OCI-LY7 (cell line): ENCODE measurements at regions not wholly inside any gene's neighbourhood (a gene's known extent, or its start where the extent isn't known, plus 50 kb on each side); places are given as distances from the start of the nearest gene placed in this dataset.

Source experiments
- BruUV-seq: library from RNA; stranded (reverse); fragments of 400-500 nt; replicated peaks from 2 replicates; lab custom pipeline; 2021; lab: Mats Ljungman, UMichigan
- CTCF ChIA-PET: fragments of 300-600 bp; sonication (Branson Sonifier 250); formaldehyde crosslinking; loops from one replicate; lab custom pipeline; 2022; ENCODE audit warnings: antibody characterized with exemption; ENCODE audit not compliant: unreplicated experiment; lab: Charles Lee
- POLR2A ChIA-PET: fragments of 300-600 bp; sonication (Branson Sonifier 250); formaldehyde crosslinking; loops from one replicate; lab custom pipeline; 2022; ENCODE audit warnings: antibody characterized with exemption; lab: Charles Lee
- DNase-seq: peaks from one replicate; pipeline ENCODE4 v3.0.0-alpha.2; 2015; ENCODE audit warnings: low spot score
- H2AFZ ChIP-seq: fragments of 200-600 bp; sonication (generic), shearing (Covaris generic); 2 replicates; pipeline ENCODE4 v1.6.1; 2014; ENCODE audit warnings: mild to moderate bottlenecking, antibody characterized with exemption, low read length, moderate library complexity
- H3K27ac ChIP-seq: fragments of 200-600 bp; sonication (generic); 2 replicates; pipeline ENCODE4 v1.5.1; 2014; ENCODE audit warnings: mixed run types, low read depth, mild to moderate bottlenecking, moderate library complexity, low read length, inconsistent platforms; ENCODE audit not compliant: poor library complexity, severe bottlenecking
- H3K36me3 ChIP-seq: fragments of 200-600 bp; sonication (generic); 2 replicates; pipeline ENCODE4 v1.6.1; 2014; ENCODE audit warnings: mild to moderate bottlenecking, antibody characterized with exemption, low read length, moderate library complexity, mixed read lengths; ENCODE audit not compliant: insufficient read depth
- H3K4me1 ChIP-seq: fragments of 200-600 bp; sonication (generic); 2 replicates; pipeline ENCODE4 v1.5.1; 2014; ENCODE audit warnings: mild to moderate bottlenecking, low read length; ENCODE audit not compliant: insufficient read depth, poor library complexity, severe bottlenecking
- H3K4me2 ChIP-seq: fragments of 200-600 bp; sonication (generic); 2 replicates; pipeline ENCODE4 v1.6.1; 2014; ENCODE audit warnings: mild to moderate bottlenecking, low read length
- H3K4me3 ChIP-seq: fragments of 200-600 bp; sonication (generic); 2 replicates; pipeline ENCODE4 v1.5.1; 2014; ENCODE audit warnings: mild to moderate bottlenecking, low read depth, low read length; ENCODE audit not compliant: poor library complexity, severe bottlenecking
- H3K79me2 ChIP-seq: fragments of 200-600 bp; sonication (generic); 2 replicates; pipeline ENCODE4 v1.6.1; 2016; ENCODE audit warnings: low read depth, mild to moderate bottlenecking, low read length, moderate library complexity, mixed read lengths; ENCODE audit not compliant: insufficient read depth
- H3K9me2 ChIP-seq: fragments of 200-600 bp; sonication (generic); 2 replicates; pipeline ENCODE4 v1.6.1; 2016; ENCODE audit warnings: mild to moderate bottlenecking, low read length, mixed read lengths; ENCODE audit not compliant: insufficient read depth
- H3K9me3 ChIP-seq: fragments of 200-600 bp; sonication (generic); 2 replicates; pipeline ENCODE4 v1.6.1; 2014; ENCODE audit warnings: mild to moderate bottlenecking, mixed run types, low read length, mixed read lengths
- H4K20me1 ChIP-seq: fragments of 200-600 bp; sonication (generic); 2 replicates; pipeline ENCODE4 v1.6.1; 2014; ENCODE audit warnings: mild to moderate bottlenecking, antibody characterized with exemption, low read length, moderate library complexity, mixed read lengths; ENCODE audit not compliant: insufficient read depth
- EZH2phosphoT487 ChIP-seq: fragments of 200-600 bp; sonication (generic); IDR thresholded peaks from 2 replicates; pipeline ENCODE4 v1.6.1; 2018; ENCODE audit warnings: low read depth, borderline replicate concordance, mild to moderate bottlenecking, mixed run types, antibody characterized with exemption, low read length, moderate library complexity, mixed read lengths
- intact Hi-C: fragments of 100-400 bp; cut with micrococcal nuclease; formaldehyde crosslinking; loops from one replicate; pipeline ENCODE4 v1.10.0; 2022; ENCODE audit not compliant: unreplicated experiment
- TF ChIP-seq, protein P1 (sequence below): fragments of 200-600 bp; sonication (generic); conservative IDR thresholded peaks from 2 replicates; pipeline ENCODE4 v1.5.1; 2014; ENCODE audit warnings: mild to moderate bottlenecking, antibody characterized with exemption, low read length, moderate library complexity, mixed read lengths

DNA sequence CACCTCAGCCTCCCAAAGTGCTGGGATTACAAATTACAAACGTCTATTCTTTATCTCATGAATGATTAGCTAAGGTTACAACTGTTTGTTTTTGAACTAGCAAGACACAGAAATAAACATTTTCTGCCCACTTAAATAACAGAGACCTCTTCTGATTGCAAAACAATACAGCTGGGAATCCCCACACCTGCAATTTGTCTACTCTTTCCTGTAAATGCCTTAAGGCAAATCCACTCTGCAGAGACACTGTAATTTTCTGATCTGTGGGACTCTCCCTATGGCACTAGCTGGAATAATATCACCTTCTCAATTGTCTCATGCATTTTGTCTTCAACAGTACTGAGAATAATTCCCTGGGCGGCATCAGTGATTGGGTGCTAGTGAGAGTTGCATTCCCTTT is 149.3 kb upstream of the FAM3C start:
- TF ChIP-seq, protein P1, sequence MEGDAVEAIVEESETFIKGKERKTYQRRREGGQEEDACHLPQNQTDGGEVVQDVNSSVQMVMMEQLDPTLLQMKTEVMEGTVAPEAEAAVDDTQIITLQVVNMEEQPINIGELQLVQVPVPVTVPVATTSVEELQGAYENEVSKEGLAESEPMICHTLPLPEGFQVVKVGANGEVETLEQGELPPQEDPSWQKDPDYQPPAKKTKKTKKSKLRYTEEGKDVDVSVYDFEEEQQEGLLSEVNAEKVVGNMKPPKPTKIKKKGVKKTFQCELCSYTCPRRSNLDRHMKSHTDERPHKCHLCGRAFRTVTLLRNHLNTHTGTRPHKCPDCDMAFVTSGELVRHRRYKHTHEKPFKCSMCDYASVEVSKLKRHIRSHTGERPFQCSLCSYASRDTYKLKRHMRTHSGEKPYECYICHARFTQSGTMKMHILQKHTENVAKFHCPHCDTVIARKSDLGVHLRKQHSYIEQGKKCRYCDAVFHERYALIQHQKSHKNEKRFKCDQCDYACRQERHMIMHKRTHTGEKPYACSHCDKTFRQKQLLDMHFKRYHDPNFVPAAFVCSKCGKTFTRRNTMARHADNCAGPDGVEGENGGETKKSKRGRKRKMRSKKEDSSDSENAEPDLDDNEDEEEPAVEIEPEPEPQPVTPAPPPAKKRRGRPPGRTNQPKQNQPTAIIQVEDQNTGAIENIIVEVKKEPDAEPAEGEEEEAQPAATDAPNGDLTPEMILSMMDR: no peak
- no peak for TF ChIP-seq EZH2phosphoT487
- Histone ChIP-seq H3K4me1 (no peaks in the 10 kb centered on the region), H3K9me3 (no peaks in the 10 kb centered on the region), H2AFZ (no peak overlapping the region), H3K36me3 (no peaks in the 10 kb centered on the region), H3K4me3 (no peak overlapping the region), H4K20me1 (no peaks in the 10 kb centered on the region), H3K4me2 (no peak overlapping the region), H3K27ac (no peak overlapping the region), H3K79me2 (no peaks in the 10 kb centered on the region), H3K9me2 (no peaks in the 10 kb centered on the region)
- CTCF ChIA-PET: interaction anchor here (0.6 kb wide), 1 partner anchor 82 kb away, joined by 3 read pairs; no protein-coding TSS in a partner anchor
- DNase-seq: no peak
- intact Hi-C loops: loop anchor here (5.0 kb wide), 1 partner anchor 418 kb away; no protein-coding TSS in a partner anchor
- no TSS peak for BruUV-seq
- POLR2A ChIA-PET: no interaction called here

DNA sequence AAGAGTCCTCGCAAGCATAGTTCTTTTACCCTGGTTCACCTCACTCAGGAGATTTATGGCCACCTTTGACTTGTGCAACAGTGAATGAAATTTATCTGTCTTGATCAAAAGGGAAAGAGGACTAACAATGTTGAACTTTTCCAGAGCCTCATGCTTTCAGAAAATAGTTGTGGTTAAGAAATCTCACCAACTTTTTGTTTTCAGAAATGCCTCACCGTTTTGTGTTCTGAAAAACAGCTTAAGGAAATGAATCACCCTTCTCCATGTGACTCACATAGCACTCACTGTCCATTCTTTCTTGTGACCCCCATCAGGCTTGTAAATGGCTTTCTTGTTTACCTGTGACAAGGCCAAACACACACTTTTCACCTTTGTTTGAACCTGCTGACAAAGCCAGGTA is 148.6 kb upstream of the FAM3C start:
- Histone ChIP-seq H2AFZ (no peak overlapping the region), H3K79me2 (no peaks in the 10 kb centered on the region), H3K9me3 (no peaks in the 10 kb centered on the region), H3K9me2 (no peaks in the 10 kb centered on the region), H3K27ac (no peak overlapping the region), H3K4me3 (no peak overlapping the region), H3K4me1 (no peaks in the 10 kb centered on the region), H3K36me3 (no peaks in the 10 kb centered on the region), H3K4me2 (no peak overlapping the region), H4K20me1 (no peaks in the 10 kb centered on the region)
- intact Hi-C loops: loop anchor here (5.0 kb wide), 1 partner anchor 417 kb away; no protein-coding TSS in a partner anchor
- no peak for TF ChIP-seq EZH2phosphoT487
- TF ChIP-seq, protein P1: no peak
- POLR2A ChIA-PET: interaction anchor here (0.7 kb wide), 1 partner anchor 38 kb away, joined by 4 read pairs; no protein-coding TSS in a partner anchor
- DNase-seq: no peak
- no TSS peak for BruUV-seq
- CTCF ChIA-PET: interaction anchor here (0.6 kb wide), 1 partner anchor 82 kb away, joined by 3 read pairs; no protein-coding TSS in a partner anchor

- Histone ChIP-seq H3K4me2 (no peak overlapping the region), H3K4me1 (no peaks in the 10 kb centered on the region), H3K27ac (no peak overlapping the region), H3K79me2 (no peaks in the 10 kb centered on the region), H3K9me2 (no peaks in the 10 kb centered on the region), H3K9me3 (no peaks in the 10 kb centered on the region), H2AFZ (no peak overlapping the region), H4K20me1 (no peaks in the 10 kb centered on the region), H3K36me3 (no peaks in the 10 kb centered on the region), H3K4me3 (no peak overlapping the region)
- CTCF ChIA-PET: no interaction called here
- BruUV-seq: no TSS peak
- POLR2A ChIA-PET: interaction anchor here (0.7 to 1.2 kb wide), 3 partner anchors 11 to 177 kb away, joined by 3 to 4 read pairs (median 3); no protein-coding TSS in a partner anchor
- intact Hi-C loops: no loop called here
- TF ChIP-seq EZH2phosphoT487: no peak
- TF ChIP-seq, protein P1: no peak
- no peak for DNase-seq
Observed at GRCh38 chr7:121544238-121544637, 148.1 kb upstream of the FAM3C start.
